ENCODE measurements at regions not wholly inside any gene's neighbourhood (a gene's known extent, or its start where the extent isn't known, plus 50 kb on each side); places are given as distances from the start of the nearest gene placed in this dataset.

DNA sequence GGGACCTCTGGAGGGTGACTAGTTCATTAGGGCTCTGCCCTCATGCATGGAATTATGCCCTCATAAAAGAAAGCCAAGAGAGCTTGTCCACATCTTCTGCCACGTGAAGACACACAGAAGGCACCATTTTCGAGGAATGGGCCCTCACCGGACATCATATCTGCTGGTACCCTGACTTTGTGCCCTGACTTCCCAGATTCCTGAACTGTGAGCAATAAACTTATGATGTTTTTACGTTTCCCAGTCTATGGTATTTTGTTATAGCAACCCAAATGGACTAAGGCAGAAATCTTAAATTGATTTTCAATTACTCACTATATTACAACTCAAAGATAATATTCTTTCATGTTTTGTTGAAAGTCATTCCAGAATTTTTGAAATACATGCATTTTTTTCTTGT is 163.8 kb upstream of the PAPPA start:
- DNase-seq (ENCODE audit: low spot score) = no peak

DNA sequence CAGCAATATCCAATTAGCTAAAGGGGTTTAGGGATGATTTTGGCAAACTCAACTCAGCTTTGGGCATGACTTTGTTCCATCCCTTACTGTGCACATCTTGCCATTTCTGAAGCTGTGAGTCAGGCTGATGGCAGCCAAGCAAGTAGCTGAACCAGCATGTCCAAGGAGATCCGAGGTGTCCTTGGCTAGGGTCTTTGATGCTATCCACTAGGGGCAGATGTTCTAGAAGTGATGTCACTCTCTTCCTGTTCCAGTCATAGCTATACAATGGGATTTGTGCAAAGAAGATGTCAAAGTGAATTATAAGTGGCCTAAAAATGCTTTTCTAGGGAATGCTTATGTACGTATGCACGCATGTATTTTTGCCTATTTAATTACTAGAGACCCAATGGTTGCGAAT is 160.8 kb upstream of the PAPPA start:
- DNase-seq (ENCODE audit: low spot score) = no peak

DNA sequence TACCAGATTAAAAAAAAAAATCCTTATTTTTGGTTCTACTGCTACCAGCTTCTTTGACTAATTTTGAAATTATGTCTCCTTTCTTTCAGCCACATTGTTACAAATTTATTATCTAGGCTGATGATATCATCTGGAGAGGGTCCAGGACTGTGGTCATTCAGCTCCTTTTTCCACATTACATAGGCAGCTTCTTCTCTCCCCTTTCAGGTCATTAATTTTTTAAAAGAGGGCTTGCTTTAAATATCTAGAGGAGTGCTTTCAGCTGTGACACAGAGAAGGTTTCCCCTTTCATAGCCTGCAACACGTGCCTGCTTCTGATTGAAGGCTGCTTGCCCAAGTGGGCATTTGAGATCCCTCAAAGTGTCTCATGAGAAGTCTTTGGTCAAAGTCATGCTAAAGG is 155.7 kb upstream of the PAPPA start:
- DNase-seq (ENCODE audit: low spot score) = no peak

DNA sequence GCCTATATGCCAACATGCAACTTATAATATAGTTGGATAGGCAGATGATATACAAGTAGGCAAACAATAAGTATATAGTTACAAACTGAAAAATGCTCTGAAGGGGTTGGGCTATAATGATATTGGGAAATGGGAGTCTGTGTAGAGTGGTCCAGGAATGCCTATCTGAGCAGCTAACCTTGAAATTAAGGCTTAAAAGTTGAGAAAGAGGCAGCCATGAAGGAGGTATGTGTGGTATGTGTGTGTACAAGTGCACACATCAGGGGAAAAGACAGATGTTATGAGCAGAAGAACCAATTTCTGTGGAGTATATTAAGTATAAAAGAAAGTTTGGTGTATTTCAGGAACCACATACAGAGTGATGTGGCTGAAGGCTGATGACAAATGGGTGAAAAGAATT is 154.9 kb upstream of the PAPPA start:
- no peak for DNase-seq (ENCODE audit: low spot score)

DNA sequence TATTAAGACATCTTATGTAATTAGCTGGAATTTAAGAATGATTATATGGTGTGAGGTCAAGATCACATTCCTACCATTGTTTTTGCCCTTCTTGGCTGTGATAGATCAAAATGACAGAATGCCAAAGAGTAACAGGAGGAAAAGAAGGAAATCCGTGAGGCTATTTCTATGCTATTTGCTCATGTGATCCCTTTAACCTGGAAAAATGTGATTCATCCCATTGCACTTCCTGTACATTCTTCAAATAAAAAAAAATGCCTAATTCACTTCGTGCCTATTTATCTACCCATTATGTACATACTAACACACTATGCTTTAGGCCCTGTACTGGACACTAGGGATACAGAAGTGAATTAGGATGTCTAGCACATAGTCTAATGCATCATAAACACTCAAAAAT is 154.1 kb upstream of the PAPPA start:
- DNase-seq (ENCODE audit: low spot score) = no peak

DNA sequence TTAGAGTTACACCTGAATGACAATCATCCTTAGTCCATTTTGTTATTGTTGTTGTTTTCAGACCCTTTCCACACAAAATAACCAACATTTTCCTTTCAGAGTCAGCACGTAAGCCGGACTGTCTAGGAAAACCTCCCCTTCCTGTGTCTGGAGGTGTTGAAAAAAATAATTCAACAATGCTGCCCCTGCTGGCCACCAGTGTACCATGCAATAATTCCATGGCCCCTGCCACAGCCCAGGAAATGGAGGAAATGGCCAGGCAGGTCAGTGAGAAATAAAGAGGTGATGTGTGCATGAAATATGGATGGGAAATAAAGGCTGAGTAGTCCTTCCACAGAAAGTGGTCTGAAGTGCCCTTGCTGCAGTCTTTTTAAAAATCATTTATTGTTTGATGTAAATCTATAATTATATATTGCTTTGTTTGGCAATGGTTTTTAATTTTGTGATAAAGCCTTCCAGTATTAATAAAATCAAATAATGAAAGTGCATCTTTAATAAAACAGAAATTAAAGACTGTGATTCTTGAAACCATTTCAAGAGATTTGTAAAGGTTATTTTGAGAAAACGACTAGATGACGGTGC is 152.8 kb upstream of the PAPPA start:
- no peak for DNase-seq (ENCODE audit: low spot score)

DNA sequence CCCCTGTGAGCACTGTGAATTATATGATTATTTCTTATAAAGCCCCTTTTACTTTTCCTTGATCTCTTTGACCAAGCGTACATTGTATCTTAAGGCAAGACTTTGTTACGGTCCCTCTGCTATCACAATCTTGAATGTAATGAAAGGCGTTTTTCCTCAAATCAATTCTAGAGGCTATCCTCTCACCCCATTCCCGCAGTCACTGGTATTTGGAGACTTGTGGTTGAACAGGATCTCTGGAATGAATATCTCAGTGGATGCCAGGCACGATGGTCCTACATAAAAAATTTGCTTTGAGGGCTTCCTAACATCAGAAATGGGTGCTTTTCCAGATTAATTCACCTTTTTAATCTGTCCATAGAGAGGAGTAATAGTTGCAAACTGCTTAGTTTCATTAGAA is 151.4 kb upstream of the PAPPA start:
- DNase-seq (ENCODE audit: low spot score) = no peak

DNA sequence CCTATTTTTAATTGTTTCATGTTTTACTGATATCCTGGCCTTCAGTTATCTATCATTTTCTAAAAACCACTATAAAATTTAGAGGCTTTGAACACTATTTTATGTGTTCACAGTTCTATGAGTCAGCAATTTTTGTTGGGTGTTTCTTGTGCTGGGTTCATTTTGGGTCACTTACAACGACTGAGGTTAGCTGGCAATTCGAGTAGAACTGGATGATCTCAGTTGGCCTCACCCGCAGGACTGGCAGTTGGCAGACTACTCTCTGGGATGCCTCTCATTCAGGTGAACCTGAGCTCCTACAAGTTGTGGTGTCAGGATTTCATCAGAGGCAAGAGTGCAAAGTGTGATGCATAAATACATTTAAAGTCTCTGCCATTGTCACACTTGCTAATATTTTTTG is 151.0 kb upstream of the PAPPA start:
- DNase-seq (ENCODE audit: low spot score) = no peak

DNA sequence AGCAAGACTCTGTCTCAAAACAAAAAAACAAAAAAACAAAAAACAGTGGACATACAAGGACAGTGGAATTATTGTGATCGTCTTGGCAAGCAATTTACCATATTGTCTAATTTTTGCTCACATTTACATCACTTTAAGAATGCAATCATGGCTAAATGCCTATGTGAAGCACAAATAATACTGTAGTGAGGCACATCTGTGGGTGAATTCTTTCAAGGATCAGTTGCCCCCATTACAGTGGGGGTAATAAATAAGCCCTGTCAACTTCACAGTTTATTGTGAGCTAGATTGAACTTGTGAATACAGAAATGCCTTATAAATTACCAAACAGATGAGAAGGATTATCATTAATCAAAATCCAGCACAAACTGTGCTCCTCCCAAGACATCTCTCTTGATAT is 150.2 kb upstream of the PAPPA start:
- DNase-seq (ENCODE audit: low spot score) = no peak

DNA sequence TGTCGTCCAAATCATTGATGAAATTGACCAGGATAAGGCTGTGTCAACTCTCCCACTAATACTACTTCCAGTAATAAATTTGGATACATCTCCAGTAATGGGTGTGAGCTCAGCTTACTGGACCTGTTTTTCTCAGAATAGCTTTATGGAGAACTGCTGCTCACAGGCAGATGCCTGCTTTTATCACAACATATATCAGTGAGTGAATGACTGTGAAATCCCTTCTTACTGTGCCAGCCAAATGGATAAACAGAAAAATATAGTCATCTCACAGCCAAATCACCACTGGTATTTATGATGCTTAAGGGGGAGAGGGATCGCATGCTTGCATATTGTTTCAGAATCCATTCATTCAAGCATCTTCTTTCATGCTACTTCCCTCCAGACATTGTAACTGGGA is 148.4 kb upstream of the PAPPA start:
- DNase-seq (ENCODE audit: low spot score) = no peak

DNA sequence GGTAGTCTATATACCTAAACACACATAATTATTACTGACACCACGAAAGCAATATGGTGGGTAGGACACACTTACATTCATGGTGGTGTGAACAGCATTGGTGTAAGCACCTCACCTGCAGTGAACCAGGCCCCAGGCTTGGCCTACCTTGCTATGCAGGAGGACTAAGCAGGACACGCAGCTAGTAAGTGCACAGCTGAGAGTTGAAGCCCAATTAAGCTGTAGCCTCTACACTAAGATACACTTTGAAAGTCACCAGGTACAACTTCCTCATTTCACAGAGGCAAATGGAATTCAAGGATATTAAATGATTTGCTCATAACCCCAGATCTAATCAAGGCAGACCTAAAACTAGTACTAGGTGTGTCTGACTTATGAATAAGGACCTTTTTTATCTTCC is 145.8 kb upstream of the PAPPA start:
- no peak for DNase-seq (ENCODE audit: low spot score)

DNA sequence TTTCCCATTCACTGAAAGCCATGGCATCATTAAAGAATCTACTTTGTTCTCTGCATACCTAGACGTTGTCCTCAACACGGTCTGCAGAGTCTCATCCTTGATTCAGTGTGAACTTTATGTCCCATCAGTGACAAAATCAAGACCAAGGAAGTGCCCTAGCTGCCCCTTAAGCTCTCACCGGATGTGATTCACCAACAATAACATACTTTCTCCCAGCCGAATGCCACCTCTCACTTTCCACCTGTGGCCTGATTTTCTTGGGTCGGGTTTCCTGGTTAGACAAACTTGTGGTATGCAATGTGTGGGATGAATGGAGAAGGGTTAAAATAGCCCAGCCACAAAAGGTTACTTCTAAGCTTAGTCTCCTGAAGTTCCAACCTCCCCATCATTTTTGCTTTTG is 145.3 kb upstream of the PAPPA start:
- DNase-seq (ENCODE audit: low spot score) = no peak

DNA sequence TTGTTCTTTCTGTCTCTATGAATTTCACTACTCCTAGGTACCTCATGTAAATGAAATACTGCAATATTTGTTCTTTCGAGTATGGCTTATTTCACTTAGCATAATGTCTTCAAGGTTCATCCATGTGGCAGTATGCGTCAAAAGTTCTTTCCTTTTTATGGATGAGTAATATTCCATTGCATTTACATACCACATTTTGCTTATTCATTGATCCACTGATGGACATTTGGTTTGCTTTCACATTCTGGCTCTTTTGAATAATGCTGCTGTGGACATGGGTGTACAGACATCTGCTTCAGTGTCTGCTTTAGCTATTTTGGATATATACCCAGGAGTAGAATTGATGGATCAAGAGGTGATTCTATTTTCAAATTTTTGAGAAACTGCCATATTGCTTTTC is 144.2 kb upstream of the PAPPA start:
- no peak for DNase-seq (ENCODE audit: low spot score)

DNA sequence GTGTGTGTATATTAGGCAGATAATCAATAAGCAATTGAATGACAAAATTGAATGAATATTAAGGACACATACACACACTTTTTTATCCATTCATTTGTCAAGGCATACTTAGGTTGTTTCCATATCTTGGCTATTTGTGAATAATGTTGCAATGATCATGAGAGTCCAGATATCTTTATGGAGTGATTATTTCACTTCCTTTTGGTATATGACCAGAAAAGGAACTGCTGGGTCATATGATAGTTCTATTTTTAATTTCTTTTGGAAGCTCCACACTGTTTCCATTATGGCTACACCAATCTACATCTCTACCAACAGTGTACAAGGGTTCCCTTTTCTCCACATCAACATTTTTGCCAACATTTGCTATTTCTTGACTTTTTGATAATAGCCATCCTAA is 137.7 kb upstream of the PAPPA start:
- DNase-seq (ENCODE audit: low spot score) = no peak

DNA sequence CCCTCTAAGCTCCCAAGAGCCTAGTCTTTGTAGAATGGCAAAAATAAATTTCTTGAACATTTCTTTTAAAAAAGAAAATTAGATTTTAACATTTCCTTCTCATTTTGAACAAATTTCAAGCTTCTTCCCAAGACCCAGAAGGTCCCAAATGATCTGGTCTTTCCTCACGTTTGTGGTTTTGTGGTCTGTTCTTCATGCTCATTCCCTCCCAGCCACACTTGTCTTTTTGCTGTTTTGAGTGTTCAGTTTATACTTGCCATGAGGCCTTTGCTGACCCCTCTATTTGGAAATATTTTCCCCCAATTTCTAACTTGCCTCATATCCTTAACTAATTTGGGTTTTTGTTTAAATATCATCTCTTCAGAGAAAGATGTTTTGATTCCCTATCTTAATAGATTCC is 133.4 kb upstream of the PAPPA start:
- DNase-seq (ENCODE audit: low spot score) = no peak

DNA sequence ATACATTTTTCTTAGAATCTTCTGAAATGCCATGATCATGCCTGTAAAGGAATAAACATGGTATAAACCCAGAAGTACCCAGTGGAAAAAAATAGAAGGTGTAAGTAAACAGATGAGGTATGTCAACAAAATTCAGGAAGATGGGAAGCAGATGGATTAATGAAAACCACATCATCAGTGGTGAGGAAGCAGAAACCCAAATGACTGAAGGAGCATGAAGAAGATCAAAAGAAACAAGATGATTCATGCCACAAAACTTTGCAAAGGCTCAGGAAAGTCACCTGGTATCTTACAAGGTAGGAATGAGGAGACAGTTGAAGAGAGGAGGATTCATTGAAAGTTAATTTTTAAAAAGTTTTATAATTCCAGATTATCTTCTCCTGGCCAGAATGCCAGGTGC is 132.8 kb upstream of the PAPPA start:
- DNase-seq (ENCODE audit: low spot score) = no peak

DNA sequence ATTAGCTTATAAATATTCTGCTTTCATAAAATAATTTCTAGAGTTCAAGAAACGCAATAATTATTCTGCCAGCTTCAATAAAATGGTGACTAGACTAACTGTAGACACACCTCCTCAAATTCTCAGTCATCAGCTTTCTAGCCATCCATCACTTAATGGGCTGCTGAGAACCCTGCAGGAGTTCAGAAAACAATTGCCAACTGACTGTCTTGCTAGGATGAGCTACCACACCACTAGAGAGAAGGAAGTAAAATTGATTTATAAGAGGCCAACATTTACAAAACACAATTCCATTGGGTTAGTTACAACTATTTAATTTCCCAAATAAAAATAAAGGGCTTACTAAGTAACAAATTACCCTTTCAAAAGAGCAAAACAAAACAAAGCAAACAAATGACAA is 126.5 kb upstream of the PAPPA start:
- no peak for DNase-seq (ENCODE audit: low spot score)

DNA sequence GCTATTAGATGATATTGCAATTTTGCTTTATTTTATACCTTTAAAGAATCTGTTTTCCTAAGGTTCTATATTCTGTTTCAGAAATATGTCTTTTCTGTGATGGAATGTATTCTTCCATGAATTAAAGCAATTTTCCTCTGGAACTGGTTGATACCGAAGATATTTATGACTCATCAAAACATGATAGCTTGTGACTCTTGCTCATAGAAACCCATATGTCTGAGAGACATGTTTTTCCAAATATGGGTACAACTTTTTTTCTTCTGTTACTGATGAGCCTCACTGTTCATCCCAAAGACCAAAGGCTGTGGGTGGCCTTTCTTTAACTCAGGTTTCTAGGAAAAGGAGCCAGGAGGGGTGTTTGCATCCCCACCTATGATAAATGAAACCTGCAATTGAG is 126.1 kb upstream of the PAPPA start:
- no peak for DNase-seq (ENCODE audit: low spot score)

DNA sequence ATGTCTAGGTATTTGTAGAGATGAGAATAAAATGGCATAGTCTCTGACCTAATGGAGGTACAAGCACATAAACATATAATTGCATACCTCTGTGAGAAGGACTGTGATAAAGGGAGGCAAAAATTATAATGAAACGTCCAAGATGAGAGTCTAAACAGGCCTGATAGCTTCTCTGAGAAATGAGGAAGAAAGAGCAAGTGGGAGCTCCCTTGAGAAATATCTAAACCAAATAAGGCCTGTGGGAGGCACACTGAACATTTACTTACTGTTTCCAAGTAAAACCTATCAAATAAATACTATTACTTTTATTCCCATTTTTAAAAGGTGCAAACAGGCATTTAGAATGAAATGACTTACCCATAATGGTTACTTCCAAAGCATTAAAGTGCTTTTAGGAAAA is 125.6 kb upstream of the PAPPA start:
- no peak for DNase-seq (ENCODE audit: low spot score)

DNA sequence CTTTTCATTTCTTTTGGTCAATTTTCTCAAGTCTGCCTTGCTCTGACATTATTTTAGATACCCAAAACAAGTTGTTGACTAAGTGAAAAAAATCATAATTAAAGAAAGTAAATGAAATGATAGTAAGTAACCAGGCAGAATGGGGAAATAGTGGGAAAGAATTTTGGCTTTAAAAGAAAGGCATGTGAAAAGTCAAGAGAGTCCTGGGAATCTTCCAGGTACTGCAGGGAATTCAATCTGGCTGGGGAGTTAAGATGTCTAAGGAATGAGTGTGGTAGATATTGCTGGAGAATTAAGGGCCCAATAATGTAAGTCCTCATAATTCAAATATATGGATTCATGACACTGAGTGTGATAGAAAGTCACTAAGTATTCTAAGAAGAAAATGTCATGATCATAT is 123.1 kb upstream of the PAPPA start:
- DNase-seq (ENCODE audit: low spot score) = no peak

DNA sequence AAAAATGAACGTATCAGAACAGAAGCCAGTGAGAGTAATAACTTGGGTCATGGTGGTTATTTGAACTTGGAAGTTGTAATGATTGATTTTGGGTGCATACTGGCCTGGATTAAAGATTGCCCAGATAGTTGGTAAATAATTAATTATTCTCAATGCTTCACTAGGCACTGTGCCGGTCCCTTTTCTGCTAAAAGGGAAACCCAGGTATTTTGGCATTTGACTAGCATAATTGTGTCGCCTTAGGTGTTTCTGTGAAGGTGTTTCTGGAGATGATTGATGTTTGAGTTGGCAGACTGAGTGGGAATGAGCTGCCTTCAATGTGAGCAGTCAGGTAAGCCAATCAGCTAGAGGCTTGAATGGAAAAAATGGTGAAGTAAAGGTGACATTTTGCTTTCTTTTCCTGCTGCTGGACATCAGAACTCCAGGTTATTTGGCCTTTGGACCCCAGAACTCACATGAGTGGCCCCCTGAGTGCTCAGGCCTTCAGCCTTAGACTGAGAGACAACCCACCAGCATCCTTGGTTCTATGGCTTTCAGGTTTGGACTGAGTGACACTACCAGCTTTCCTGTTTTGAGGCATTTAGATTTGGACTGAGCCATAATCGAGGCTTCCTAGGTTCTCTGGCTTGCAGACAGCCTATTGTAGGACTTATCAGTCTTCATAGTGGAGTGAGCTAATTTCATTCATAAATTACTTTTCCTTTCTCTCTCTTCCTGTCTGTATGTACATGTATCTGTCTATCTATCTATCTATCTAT is 120.7 kb upstream of the PAPPA start:
- DNase-seq (ENCODE audit: low spot score) = no peak

DNA sequence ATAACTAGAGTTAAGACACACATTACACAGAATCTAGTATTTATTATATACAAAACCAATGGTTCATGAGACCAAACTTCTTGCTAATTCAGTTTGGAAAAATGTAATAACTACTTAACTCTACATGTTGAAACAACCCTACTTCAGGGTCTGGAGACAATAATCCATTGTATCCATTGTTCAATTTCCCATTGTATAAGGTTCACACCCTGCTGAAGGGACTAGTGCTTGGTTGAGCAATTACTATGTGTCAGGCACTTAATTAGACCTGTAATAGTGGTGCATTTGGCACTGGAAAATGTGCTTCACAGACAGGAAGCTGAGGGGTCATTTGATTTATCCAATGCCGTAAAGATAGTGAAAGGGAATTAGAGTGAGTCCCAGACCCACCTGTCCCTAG is 114.3 kb upstream of the PAPPA start:
- no peak for DNase-seq (ENCODE audit: low spot score)

DNA sequence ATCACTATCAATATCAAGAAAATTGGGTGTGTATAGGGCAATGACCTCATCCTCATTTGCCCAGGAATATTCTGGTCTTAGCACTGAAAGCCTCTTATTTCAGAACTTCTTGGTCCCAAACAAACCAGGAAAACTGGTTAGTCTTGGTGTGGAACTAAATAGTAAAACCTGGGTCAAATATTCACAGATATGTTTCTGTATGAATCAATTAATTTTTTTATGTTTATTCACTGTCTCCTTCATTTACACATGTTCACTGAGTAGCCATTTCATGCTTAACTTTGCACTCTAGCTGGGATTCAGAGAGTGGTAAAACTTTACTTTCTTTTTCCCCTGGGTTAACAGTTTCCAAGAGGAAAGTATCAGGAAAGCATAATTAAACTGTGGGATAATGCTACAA is 113.7 kb upstream of the PAPPA start:
- DNase-seq (ENCODE audit: low spot score) = no peak

DNA sequence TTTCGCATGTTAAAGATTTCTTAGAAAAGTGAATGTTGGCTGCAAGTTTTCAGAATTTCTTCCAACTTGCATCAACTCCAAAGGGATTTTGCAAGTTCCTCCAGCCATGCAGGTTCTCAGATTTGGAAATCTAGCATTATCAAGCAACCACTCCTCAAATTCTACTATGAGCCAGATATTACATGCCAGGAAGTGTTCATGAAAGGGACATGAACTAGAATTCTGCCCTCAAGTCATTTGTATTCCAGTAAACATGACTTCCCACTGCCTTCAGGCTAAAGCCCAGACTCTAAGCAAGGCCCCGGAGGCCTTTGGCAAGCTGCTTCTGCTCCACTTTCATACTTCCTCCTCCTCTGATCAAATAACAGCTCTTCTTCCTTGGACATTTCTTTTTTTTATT is 111.3 kb upstream of the PAPPA start:
- DNase-seq (ENCODE audit: low spot score) = no peak
